ENCODE measurements at regions not wholly inside any gene's neighbourhood (a gene's known extent, or its start where the extent isn't known, plus 50 kb on each side); places are given as distances from the start of the nearest gene placed in this dataset.
"Not testable (repeated sequence)": the region's sequence is repeated elsewhere in the genome, so short reads cannot be mapped to it uniquely, and the experiment has no call there.

DNA sequence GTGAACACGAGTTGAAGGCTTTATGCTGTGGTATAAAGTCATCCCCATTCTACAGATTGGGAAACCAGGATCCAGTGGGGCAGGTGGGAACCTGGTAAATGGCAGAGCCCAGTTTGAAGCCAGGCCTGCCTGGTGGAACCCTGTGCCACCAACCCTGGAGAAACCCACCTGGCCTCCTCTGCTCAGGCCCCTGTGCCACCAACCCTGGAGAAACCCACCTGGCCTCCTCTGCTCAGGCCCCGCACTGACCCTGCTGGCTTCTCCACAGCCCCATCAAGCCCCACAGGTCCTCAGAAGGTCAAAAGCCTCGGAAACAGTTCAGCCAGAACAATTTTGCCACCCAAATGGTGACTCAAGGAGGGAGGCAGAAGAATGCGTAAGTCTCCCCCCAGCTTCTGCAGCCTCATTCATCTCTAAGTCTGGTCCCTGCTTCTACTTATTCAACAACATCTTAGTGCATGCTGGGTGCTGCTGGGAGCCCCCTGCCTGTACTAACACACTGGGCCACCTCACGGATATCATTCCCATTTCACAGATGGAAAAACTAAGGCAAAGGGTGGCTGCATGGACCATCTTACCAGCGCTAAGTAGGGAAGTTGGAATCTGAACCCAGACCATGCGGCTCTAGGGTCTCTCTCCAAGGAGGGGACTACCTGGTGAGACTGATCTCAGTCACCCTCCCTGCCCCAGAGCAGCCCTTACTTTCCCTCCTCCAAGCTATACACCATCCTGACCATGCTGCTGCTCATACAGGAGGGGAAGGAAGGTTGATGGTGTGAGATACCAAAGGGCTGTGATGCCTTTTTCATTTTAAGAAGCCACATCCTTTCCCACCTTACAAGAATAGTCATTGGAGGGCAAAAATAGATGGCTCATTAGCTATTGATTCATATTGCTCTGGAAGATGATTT, 93.7 kb upstream of the ID2 start:
- DNase-seq = no peak

DNA sequence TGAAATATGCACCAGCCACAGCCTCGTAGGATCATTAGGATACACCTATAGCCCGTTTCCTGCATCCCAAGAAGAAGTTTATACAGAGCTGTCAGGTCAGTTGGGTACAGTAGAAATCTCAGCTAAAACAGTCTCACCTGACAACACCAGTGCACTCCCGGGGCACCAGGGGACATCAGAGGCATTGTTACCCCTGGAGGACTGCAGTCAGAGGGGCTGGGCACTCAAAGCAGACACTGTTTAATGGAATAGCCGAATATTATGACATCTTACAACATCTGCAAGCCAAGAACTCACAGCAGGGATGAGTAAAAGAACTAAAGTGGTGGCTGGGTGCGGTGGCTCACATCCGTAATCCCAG, 93.0 kb upstream of the ID2 start:
- no peak for DNase-seq

DNA sequence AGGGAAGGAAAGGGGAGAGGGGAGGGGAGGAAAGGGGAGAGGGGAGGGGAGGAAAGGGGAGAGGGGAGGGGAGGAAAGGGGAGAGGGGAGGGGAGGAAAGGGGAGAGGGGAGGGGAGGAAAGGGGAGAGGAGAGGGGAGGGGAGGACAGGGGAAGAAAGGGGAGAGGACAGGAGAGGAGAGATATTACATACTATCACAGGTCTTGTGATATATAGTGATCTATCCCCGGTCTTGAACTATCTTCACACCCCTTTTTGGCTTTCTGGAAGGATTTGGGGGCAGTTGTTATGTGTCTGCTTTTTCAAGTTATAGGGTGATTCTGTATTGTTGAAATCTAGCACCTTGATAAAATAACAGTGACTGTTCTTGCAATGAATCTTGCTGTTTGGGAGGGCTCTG, 92.1 kb upstream of the ID2 start:
- no peak for DNase-seq

DNA sequence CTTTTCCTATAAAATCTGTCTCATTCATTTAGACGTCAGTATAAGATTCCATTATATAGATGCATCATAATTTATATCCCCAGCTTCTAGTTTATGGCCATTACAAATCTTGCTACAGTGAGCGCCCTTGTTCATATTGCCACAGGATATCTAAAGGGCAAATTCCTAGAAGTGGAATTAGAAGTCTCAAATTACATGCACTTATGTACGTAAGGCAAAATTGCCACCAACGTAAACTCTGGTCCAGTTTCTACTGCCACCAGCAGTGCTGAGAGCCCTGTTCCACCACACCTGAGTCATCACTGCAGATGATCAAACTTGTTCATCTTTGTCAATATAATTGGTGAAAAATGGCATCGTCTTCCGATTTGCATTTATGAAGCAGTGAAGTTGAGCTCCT, 90.9 kb upstream of the ID2 start:
- DNase-seq = no peak

DNA sequence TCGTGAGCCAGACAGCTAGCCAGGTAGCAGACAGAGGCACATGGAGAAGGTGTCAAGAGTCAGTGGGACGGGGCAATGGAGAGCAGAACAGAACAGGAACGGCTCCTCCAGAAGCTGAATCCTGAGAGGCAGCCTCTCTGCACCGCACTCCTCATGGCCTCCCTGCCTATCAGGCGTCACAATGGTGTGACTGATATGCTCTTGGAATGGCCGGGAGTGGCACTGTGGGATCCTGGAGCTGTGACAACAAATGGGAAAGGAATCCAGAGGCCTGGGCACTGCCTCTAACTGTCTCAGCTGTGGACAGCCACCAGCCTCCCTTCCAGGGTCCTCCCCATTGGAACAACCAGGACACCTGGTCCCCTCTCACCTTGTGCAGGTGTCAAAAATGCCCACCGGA, 89.1 kb upstream of the ID2 start:
- no peak for DNase-seq

DNA sequence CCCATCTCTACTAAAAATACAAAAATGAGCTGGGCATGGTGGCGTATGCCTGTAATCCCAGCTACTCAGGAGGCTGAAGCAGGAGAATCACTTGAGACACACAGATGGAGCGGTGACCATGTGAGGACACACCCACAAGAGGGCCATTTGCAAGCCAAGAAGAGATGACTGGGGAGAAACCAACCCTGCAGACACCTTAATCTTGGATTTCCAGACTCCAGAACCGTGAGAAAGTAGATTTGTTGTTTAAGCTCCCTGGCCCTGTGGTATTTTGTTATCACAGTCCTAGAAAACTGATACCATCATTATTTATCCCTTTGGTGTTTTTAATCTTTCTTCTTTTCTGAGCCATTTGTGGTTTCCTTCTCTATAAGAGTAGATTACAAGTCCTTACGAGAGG, 88.6 kb upstream of the ID2 start:
- DNase-seq = no peak

DNA sequence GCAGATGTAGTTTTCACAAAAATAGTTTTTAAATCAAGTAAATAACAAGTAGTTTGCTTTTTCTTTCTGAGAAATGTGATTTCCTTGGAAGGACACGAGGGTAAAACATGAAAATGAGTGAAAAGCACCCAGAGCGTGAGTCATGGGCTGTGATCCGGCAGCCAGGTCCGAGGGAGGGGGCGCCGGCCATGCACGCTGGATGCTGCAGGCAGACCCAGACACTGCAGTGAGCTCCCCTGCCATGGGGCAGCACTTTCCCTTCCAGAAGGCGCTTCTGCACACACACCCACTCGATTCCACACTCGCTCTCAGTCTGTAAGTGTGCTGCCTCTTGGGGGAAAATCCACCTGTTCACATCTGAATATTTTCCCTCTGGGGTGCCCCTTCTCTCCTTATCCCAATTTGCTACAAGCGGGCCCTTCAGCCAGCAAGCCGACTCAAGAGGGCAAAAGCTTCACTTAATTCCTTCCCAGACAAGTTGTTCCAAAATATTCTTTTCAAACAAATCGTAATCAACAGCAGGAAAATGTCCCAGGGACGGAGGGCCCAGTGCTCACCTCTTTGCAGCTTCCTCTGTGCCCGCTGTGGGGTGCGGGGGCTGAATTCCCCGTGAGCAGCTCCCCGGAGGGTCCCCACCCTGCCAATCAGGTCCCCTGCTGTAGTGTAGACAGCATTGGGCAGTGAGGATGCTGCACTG, 87.0 kb upstream of the ID2 start:
- DNase-seq = peak; percentile 32

DNA sequence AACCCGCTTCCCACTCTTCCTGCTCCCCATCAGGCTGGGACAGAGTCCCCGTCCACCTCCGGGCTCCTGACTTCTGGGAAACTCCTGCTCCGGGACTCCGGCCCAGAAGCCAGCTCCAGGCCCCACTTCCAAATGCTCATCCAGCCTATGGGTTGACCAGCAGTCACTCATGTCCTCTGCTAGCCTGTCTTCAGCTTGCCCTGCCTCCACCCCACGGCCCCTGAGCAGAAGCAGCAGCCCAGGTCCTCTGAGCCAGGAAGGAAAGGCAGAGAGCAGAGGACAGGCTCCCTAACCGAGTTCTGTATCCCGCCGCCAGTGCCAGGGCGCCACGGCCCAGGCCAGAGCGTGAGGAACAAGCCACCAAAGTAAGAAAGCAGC, 86.4 kb upstream of the ID2 start:
- no peak for DNase-seq

DNA sequence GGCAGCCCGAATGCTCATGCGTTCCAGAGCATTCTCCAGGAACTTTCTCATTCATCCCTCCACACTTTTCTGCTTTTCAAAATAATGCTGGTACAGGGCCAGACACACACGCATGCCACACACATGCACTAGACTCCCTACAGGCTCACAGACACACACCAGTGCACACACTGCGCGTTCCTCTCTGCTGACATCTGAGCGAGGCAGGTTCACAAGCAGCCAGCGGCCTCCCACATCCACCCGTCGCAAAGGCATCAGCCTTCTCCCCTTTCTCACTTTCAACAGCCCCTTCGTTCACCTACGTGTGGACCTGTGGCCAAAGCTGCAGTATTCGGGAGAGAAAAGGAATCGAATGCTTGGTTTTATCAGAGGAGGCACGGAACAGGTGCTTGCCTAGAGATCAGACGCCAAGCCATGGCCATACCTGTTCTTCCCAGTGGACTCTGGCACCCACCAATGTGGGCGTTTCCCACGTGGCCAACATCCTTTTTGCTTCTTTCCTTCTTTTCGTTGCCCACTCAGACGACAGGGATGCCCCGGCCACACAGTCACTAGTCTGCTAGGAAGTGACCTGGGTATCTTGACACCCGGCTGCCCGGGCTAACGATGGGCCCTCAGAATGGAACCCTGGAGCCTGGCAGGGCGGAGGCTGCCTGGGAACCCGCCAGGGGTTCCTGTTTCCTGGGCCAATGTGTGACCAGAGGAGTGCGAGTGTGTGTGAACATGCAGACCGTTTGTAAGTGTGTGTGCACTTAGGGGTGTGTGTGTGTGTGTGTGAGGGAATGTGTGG, 85.8 kb upstream of the ID2 start:
- DNase-seq = no peak

DNA sequence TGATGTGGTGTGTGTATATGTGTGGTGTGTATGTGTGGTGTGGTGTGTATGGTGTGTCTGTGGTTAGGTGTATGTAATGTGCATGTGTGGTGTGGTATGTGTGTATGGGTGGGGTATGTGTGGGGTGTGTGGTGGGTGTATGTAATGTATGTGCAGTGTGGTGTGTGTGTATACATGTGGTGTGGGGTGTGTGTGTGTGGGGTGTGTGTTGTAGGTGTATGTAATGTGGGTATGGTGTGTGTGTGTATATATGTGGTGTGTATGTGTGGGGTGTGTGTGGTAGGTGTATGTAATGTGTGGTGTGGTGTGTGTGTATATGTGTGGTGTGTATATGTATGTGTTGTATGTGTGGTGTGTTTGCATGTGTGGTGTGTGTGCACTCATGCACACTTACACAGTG, 84.8 kb upstream of the ID2 start:
- no peak for DNase-seq

DNA sequence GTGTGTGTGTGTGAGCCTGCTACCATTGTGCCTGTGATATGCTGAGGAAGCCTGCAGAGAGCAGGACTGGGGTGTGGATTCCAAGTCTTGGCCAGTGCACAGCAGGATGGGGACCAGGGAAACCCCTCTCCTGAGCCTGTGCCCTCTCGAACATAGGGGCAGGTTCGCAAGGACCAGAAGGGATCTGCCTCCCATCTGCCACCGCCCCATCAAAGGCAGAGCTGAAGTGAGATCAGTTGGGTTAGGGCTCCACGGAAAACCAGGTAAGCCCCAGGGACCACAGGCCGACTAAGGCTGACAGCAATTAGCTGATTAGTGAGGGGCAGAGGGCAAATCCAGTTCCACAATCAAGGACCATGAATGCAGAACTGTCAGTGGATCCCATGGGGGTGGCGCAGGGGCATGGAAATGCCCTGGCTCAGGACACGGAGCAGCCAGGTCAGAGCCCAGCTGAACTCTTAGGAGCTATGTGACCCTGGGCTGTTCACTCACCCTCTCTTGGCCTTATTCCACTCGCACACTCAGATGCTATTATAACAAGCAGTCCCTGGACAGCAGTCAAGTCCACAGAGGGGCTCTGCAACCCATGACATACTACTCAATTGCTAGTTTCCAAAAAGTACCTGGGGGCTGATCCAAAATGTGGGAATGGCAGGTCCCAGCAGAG, 84.2 kb upstream of the ID2 start:
- DNase-seq = no peak

DNA sequence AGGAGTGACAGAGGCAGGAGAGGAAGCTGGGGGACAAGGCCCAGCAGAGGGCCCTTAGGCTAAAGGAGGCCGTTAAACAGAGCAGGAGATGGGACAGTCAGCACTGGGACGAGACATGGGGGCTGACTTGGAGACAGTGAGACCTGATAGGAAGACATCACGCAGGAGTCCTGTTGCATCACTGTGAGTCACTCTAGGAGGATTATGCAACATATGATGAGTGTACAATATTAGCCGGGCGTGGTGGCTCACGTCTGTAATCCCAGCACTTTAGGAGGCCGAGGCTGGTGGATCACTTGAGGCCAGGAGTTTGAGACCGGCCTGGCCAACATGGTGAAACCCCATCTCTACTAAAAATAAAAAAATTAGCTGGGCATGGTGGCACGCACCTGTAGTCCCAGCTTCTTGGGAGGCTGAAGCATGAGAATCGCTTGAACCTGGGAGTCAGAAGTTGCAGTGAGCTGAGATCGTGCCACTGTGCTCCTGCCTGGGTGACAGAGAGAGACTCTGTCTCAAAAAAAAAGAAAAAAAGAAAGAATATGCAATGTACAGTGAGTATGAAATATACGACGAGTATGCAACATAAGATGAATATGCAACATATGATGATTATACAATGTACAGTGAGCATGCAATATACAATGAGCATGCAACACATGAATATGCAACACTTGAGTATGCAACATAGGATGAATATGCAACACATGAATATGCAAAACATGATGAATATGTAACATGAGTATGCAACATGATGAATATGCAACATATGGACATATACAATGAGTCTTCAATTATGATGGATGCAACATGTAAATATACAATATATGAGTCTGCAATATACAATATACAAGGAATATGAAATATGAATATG, 83.3 kb upstream of the ID2 start:
- DNase-seq = no peak

DNA sequence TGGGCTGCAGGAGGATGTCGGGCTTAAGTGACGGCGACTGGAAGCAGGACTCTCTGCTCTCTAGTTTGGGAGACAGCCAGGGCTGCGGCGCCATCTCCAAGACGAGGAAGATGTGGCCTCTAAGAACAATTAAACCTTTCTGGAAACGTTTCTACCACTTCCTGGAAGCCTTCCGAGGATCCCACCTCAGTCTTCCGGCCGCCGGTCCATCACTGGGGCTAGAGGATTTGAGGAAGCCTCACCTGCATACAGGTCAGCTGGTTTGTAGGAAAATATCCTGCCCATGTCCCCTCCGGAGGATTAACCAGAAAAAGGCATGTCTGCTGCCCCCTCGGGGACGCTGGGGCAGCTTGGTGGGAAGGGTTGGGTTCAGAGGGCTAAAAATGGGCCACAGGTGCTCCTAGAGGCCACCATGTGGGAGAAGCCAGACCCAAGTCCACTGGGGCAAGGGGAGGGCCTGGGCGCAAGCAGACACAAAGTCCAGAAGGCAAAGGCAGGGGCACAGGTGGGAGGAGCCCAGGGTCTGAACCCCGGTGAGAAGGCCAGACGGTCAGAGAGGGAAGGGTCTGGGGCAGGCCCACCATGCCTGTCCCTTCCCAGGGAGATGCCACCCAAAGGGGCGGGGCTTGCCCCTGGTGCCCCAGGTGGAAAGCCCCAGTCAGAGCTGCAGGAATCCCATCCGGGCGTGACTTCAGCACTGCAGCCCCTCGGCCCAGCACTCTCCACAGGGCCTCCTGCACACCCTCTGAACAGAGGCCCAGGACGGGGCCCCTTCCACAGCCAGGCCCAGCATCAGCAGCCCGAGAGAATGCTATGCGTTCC, 82.2 kb upstream of the ID2 start:
- no peak for DNase-seq

DNA sequence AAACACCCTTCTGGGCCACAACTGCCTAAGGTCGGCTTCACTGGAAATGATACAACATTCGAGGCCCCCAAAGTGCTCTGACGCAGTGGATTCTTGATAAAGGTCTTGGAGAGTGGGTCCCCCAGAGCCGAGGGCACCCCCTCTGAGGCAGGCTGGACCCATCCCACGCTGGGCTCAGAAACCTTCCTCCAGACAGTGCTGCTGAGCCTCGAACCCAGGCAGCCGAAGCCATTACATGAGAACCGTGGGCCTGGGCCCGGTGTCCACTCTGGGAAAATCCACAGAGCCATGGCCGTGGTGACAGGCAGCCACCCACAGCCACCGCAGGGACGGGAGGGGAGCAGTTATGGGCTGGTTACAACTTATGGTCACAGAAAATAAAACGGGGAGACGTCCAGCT, 81.4 kb upstream of the ID2 start:
- DNase-seq = no peak

DNA sequence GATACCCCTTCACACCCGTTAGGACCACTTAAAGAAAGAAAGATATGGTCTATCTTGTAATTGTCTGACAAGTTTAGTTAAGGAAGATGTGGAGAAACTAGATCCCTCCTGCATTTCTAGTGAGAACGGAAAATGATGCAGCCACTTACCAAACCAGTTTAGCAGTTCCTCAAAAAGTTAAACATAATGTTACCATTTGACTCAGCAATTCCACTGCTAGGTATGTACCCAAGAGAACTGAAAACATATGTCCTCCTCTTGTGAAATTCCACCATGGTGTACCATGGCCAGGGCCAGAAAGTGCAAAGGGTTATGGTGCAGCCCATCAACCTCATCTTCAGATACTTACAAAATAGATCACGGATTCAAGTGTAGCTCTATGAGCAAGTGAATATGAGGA, 79.0 kb upstream of the ID2 start:
- DNase-seq = no peak

DNA sequence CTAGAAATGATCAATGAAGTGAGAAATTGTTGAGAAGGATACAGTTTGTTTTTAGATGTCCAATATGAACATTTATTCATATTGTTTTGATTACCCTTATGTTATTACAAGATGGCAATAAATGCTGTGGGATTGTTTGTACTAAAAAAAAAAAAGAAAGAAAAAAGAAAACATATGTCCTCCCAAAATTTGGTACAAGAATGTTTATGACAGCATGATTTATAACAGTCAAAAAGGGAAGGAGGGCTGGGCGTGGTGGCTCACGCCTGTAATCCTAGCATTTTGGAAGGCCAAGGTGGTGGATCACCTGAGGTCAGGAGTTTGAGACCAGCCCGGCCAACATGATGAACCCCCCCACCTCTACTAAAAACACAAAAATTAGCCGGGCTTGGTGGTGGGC, 78.5 kb upstream of the ID2 start:
- not testable (repeated sequence) for DNase-seq

DNA sequence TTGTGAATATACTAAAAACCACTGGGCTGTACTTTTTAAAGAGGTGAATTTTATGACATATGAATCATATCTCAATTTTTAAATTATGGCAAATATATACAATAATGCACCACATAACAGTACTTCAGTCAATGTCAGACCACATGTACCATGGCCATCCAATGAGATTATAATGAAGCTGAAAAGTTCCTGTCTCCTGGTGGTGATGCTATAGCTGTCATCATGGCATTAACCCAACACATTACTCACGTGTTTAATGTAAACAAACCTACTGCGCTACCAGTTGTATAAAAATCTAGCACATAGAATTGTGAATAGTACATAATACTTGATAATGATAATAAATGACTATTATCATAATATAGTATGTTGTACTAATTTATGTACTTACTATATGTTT, 77.6 kb upstream of the ID2 start:
- DNase-seq = no peak

DNA sequence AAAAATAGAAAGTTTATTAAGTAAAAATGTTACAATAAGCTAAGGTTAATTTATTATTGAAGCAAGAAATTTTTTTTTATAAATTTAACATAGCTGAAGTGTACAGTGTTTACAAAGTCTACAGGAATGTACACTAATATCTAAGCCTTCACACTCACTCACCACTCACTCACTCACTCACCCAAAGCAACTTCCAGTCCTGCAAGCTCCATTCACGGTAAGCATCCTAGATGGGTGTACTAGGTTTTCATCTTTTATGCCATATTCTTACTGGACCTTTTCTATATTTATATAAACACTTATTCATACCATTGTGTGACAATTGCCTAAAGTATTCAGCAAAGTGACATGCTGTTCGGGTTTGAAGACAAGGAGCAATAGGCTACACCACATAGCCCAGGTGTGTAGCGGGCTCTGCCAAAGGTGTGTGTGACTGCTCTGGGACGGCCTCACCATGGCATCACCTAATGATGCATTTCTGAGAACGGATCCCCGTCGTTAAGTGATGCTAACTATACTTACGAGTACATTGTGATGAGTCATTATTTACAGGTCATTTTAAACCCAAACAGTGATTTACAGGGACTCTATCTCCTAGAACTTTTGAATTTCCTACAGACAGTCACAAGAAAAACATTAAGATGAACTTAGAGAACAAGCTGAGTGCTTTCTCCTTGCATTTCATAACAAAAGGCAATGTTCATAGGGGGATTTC, 76.3 kb upstream of the ID2 start:
- no peak for DNase-seq

DNA sequence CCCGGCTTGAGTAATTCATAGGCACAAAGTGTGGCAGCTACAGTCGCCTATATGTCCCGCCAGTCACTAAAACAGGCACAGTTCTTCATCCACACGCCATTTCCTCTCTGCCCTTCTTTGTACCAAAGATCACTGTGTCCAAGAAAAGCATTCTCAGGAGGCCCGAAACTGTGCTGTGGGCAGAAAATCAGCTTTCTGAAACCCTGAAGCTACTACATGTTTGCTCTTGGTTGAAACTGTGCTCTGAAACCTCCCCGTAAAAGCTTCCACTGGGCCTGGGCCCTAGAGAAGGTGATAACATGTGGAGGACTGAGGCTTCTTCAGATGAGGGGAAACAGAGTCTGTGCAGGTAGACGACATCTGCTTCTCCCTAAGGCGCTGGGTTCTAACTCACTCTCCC, 75.6 kb upstream of the ID2 start:
- no peak for DNase-seq

DNA sequence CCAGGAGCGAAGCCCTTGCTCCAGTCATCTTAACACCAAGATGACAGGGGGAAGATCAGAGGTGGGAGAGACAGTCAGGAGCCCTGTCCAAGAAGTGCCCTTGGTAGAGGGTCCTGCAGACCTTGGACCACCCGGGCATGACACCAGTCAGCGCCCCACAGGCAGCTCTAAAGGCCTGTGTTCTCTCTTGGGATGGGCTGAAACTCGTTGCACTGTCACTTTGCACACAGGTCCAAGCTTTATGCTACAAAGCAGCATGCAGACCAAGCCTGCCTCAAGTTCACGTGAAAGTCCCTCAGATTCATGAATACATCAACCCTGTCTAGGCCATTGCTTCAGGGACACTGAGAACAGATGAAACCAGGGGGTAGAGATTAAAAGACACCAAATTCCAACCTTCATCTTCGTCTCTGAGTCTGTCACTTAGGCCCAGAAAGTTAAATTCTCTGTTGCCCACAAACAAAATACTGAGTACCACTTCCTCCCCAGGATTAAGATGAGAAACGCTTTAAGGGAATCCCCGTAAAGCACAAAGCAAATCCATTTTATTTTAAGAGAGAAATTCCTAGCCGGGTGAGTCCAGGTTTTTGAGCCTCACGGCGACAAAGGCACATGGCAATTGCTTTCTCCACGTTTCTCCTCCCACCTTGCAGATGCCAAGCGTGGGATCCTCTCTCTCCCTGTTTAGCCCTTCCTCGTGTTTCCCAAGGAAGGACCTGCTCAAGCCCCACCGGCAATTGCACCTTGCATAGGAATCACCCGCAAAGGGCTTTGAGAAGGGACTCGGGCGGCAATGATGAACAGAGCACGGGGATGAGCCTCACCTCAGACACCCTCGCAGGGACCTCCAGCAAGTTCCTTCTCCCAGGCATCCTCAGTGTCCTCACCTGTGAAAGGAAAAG, 75.0 kb upstream of the ID2 start:
- no peak for DNase-seq
